ENCODE measurements at regions not wholly inside any gene's neighbourhood (a gene's known extent, or its start where the extent isn't known, plus 50 kb on each side); places are given as distances from the start of the nearest gene placed in this dataset.
A peak's percentile ranks its signal among the peaks of the same experiment; 100 is the strongest.

DNA sequence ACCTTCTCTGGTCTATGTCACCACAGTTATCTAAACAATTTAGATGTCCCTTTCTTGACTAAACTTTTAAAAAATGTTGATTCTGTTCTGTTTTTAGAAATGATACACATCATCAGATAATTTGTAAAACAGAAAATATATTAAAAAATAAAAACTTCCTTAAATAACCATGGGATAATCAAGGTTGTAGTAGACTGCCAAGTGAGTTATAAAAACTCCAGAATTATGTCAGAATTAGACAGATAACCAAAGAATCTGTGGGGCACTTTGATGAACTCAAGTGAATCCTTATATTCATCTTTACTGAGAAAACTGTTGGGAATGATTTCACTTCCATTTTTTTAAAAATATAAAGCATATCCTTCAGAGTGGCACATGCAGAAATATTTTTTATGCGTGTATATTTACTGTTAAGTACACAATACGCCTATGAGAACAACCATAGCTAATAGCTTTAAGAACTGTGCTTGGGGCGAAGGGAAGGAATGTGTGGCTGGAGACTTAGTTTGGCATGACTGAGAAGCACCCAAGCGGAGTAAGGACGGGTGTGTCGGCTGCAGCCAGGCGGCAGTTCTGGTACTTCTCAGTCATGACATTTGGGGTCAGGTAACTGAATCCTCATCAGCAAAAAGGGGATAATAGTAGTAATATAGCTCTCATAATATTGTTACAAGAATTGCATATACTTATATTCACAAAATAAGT lies 604.7 kb upstream of the CITED2 start:
- no peak overlapping the region for H2AFZ ChIP-seq

GRCh38 chr6:139977887-139978332 lies 603.5 kb upstream of the CITED2 start:
- Histone ChIP-seq H3K79me2 (no peaks in the 10 kb centered on the region), H3K4me1 (ENCODE audit: insufficient read depth) (peaks cover 35% of the 10 kb centered on the region), H3K4me3 (no peak overlapping the region), H3K4me2 (no peak overlapping the region), H3K9me2 (replicated peaks; ENCODE audit: insufficient read depth) (no peaks in the 10 kb centered on the region), H4K20me1 (ENCODE audit: insufficient read depth, poor library complexity, severe bottlenecking) (no peaks in the 10 kb centered on the region), H3K27me3 (no peaks in the 10 kb centered on the region), H3K36me3 (replicated peaks; ENCODE audit: insufficient read depth, low read depth) (no peaks in the 10 kb centered on the region), H3K27ac (peak overlapping the region; percentile 85), H3K9me3 (ENCODE audit: low read depth) (no peaks in the 10 kb centered on the region), H2AFZ (no peak overlapping the region)
- TF ChIP-seq EZH2phosphoT487 (IDR thresholded peaks at IDR 0.05; ENCODE audit: low read depth, severe bottlenecking, unreplicated experiment) (no peak), EZH2 (IDR thresholded peaks at IDR 0.05; ENCODE audit: borderline replicate concordance) (no peak), CTCF (IDR thresholded peaks at IDR 0.05; ENCODE audit: poor library complexity) (no peak)
- DNase-seq (ENCODE audit: low spot score), result peak; percentile 61
- 33% methylated on average over 2 of the region's 2 CpGs for WGBS (ENCODE audit: low lambda C conversion rate, missing lambda C conversion rate)

More for the DNA sequence above, 604.7 kb upstream of the CITED2 start:
- no peak overlapping the region for H3K4me2 ChIP-seq
- peak overlapping the region; percentile 85 for H3K27ac ChIP-seq
- H3K9me3 ChIP-seq (ENCODE audit: low read depth), result no peaks in the 10 kb centered on the region
- no peaks in the 10 kb centered on the region for H3K79me2 ChIP-seq
- H3K4me3 ChIP-seq, result no peak overlapping the region
- H3K4me1 ChIP-seq (ENCODE audit: insufficient read depth), result peaks cover 38% of the 10 kb centered on the region
- no peaks in the 10 kb centered on the region for H3K27me3 ChIP-seq
- TF ChIP-seq CTCF (IDR thresholded peaks at IDR 0.05; ENCODE audit: poor library complexity), result no peak
- no peak for TF ChIP-seq EZH2phosphoT487 (IDR thresholded peaks at IDR 0.05; ENCODE audit: low read depth, severe bottlenecking, unreplicated experiment)
- TF ChIP-seq EZH2 (IDR thresholded peaks at IDR 0.05; ENCODE audit: borderline replicate concordance), result no peak
- H4K20me1 ChIP-seq (ENCODE audit: insufficient read depth, poor library complexity, severe bottlenecking), result no peaks in the 10 kb centered on the region
- no peaks in the 10 kb centered on the region for H3K36me3 ChIP-seq (replicated peaks; ENCODE audit: insufficient read depth, low read depth)
- 67% methylated on average over 7 of the region's 7 CpGs for WGBS (ENCODE audit: low lambda C conversion rate, missing lambda C conversion rate)
- no peaks in the 10 kb centered on the region for H3K9me2 ChIP-seq (replicated peaks; ENCODE audit: insufficient read depth)
- no peak for DNase-seq (ENCODE audit: low spot score)

GRCh38 chr6:139973669-139974344 lies 599.4 kb upstream of the CITED2 start:
- Histone ChIP-seq H3K36me3 (replicated peaks; ENCODE audit: insufficient read depth, low read depth) (no peaks in the 10 kb centered on the region), H4K20me1 (ENCODE audit: insufficient read depth, poor library complexity, severe bottlenecking) (no peaks in the 10 kb centered on the region), H3K4me3 (no peak overlapping the region), H3K27ac (peak overlapping the region; percentile 71), H3K9me2 (replicated peaks; ENCODE audit: insufficient read depth) (no peaks in the 10 kb centered on the region), H3K4me2 (peak overlapping the region; percentile 11), H3K4me1 (ENCODE audit: insufficient read depth) (peaks cover 13% of the 10 kb centered on the region), H2AFZ (peak overlapping the region; percentile 6), H3K27me3 (no peaks in the 10 kb centered on the region), H3K9me3 (ENCODE audit: low read depth) (no peaks in the 10 kb centered on the region), H3K79me2 (no peaks in the 10 kb centered on the region)
- TF ChIP-seq EZH2phosphoT487 (IDR thresholded peaks at IDR 0.05; ENCODE audit: low read depth, severe bottlenecking, unreplicated experiment) (no peak), CTCF (IDR thresholded peaks at IDR 0.05; ENCODE audit: poor library complexity) (no peak), EZH2 (IDR thresholded peaks at IDR 0.05; ENCODE audit: borderline replicate concordance) (no peak)
- DNase-seq (ENCODE audit: low spot score), result no peak
- 23% methylated on average over 3 of the region's 3 CpGs for WGBS (ENCODE audit: low lambda C conversion rate, missing lambda C conversion rate)

Data from hepatocyte (in vitro differentiated cells).